HG03139 (cell line): ENCODE measurements at regions not wholly inside any gene's neighbourhood (a gene's known extent, or its start where the extent isn't known, plus 50 kb on each side); places are given as distances from the start of the nearest gene placed in this dataset.

Experiments
- ATAC-seq: cut with Tn5 transposase; IDR thresholded peaks from one replicate; pipeline ENCODE4 v1.9.1; 2021; ENCODE audit not compliant: unreplicated experiment

DNA sequence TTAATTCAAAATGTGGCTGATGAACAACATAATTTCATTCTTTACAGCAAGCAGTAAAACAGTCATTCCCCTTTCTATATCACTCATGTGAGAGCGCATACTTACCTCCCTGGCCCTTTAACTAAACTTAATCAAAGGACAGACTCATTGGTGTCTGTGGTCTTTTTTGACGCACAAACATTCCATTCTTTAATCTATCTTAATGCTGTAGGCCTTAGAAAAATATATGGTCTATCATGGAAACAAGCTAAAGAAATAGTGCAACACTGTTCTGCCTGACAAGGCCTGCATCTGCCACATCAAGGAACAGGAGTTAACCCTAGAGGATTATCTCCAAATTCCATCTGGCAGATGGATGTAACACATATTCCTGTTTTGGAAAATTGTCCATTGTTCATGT is 878.1 kb downstream of the NLGN4Y start:
- no peak for ATAC-seq

DNA sequence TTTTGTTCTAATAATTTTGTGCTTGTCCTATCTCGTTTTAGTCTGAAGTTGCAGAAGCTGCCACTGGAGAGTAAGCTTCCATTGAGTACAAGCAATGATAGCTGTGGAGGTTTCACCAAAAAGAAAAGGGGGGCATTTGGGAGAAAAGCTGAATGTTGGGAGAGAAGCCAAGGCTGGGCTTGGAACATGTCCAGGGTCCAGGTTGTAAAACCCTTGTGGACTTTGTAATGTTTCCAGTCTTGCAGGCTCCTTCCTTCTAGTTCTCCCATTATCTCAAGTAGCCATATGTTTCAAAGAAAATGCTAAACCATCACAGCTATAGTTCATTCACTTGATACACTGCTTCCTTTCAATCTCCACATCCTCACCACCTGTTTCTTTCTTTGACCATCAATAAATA is 880.2 kb downstream of the NLGN4Y start:
- no peak for ATAC-seq

DNA sequence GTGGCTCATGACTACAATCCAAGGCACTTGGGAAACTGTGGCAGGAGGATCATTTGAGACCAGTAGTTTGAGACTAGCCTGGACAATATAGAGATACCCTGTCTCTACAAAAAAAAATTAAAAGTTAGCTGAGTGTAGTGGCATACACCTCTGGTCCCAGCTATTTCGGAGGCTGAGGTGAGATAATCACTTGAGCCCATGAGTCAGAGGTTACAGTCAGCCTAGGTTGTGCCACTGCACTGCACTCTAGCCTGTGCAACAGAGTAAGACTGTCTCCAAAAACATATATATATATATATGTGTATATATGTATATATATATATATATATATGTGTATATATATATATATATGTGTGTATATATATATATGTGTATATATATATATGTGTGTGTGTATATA is 890.8 kb downstream of the NLGN4Y start:
- ATAC-seq: no peak

DNA sequence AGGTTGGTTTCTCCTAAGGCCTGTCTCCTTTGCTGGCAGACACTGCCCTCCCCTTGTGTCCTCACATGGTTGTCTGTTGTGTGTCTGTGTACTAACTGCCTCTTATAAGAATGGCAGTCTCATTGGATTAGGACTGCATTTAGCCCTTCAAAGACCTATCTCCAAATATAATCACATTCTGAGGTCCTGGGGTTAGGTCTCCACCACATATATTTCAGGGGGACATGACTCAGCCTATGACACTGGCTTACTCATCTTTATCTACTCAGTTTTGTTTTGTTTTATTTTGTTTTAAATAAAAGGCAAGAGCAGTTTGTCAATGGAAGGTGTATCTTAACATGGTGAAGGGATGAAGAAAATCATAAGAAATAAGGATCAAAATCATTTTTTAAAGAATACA is 894.3 kb downstream of the NLGN4Y start:
- no peak for ATAC-seq

DNA sequence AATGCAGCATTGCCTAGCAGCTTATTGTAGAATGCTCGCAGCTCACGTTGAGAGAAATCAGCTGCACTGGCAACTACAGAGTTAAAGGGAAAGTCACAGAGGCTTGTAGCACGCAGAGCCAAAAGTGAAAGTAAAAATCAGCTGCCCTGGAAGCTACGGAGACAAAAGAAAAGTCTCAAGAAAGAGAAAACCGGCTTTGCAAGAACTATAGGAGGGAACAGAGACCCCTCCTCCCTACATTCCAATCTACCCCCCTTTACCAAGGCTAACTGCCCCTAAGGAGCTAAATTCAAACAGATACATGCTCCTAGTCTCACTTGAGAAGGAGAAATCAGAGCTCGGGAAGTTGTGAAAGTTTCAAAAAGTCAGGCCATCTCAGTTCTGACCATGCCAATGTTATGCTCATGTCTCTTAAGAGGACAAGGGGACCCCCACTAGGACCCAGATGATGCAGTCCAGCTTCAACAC is 900.4 kb downstream of the NLGN4Y start:
- peak; percentile 87 for ATAC-seq

DNA sequence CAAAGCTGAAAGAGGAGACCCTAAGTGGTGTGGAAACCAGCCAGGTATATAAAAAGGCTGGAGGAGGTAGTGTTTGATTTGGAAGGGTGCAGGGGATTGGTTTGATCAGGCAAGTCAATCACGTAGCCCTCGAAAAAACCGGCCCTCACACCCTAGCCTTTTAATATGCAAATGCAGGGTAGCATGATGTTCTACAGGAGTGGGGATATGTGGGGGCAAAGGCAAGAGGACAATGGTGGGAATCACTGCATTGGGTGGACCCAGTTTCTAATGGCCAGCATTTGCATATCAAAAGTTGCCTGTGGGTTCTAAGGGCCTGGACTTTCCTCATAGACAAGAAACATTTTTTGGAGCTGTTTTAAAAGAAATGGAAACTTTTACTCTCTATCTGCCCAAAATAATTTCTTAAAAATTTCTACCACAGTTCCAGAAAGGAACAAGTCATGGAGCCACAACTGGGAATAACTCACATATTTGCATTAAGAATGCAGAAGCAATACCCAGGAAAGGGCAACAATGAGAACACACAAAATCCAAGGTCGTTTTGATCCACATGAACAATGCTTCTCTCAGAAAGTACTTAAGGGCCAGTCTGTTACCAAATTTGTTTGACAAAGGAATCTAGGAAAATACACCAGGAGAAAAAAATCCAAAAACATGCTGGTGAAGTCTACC is 915.8 kb downstream of the NLGN4Y start:
- no peak for ATAC-seq

DNA sequence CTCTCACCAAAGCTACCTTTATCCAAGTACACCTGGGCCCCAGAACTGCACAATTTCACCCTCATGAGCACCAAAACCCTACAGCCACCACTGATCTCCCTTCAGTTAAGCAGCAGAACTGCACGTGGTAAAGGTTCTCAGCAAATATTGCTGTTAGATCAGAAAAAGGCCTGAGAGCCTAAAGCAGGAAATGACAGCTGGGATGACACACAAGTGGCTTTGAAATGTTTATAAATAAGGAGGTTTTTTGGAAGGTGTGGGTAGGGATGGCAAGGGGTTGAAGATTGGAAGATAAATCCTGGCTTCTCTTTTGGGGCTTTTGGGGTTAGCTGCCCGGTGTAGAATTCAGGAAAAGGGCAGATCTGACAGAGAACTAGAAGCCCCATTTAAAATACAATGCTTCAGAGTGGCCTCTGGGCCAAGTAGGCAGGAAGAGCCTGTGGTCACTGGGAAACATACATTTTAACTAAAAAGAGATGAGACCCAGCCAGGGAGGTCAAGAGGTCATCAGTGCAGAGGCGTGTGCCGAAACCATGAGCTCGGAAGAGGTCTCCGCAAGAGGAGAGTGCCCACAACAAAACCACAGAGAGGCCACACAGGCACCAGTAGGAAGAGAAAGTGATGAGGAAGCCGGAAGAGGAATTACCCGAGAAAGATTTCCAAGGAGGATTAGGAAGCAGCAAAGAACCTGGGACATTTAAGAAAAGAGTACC is 916.5 kb downstream of the NLGN4Y start:
- ATAC-seq: no peak

DNA sequence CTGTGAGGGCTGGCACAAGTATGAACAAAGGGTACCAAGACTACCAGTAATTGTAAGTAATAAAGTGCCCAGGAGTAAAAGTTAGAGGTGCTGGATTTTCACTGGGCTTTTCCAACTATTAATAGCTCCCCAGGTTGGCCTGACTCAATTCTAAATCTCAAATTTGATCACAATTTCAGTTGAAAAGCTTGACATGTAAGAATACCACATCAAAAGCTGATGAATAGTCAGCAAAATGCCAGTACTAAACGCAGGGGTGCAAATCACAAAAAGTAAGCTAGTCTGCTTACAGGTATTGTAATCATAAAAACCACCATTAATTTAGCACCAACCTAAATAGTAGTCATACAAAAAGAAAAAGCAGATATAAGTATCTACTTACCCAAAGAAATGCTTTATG is 917.5 kb downstream of the NLGN4Y start:
- ATAC-seq: no peak

DNA sequence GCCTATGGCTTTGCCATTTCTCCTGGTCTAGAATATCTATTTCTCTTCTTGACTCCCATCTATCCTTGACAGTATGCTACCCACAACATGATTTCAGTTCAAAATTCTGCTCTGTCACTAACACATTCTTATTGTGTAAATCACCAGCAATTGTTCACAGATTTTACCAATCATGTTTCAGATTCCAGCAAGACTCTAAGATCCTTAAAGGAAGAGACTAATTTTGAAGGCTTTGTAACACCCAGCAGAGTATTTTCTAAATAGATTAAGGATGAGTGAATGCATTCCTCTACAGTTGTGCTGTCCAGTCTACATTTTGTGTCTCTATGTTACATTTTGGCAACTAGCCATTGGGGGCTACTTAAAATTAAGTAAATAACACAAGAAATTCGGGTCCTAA is 921.5 kb downstream of the NLGN4Y start:
- no peak for ATAC-seq

DNA sequence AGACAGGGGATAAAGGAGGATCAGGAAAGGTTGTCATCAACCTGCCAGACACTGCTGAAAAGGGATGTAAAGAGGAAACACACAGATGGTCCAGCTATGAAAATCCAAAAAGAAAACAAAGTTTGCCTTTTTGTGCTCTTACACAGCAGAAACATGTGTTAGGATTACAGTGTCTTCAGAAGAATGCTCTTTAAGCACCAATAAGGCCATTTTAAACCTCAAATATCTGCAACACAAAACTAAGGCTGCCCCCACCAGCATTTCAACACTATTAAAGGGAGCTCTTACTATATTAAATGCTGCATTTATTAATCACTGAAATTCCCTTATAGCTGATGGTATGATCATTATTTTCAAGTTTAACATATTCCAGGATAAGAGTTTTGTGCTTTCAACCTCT is 922.5 kb downstream of the NLGN4Y start:
- no peak for ATAC-seq

DNA sequence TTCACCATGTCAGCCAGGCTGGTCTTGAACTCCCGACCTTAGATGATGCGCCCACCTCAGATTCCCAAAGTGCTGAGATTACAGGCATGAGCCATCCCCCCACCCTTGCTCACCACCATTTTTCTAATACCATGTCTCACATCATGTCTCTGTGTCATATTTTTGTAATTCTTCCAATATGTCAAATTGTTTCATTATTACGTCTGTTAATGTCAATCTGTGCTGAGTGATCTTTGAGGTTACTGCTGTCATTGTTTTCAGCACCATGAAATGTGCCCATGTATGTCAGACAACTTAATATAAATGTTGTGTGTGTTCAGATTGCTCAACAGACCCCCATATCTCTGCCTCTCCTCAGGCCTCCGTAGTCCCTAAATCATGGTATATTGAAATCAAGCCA is 923.6 kb downstream of the NLGN4Y start:
- ATAC-seq: no peak

DNA sequence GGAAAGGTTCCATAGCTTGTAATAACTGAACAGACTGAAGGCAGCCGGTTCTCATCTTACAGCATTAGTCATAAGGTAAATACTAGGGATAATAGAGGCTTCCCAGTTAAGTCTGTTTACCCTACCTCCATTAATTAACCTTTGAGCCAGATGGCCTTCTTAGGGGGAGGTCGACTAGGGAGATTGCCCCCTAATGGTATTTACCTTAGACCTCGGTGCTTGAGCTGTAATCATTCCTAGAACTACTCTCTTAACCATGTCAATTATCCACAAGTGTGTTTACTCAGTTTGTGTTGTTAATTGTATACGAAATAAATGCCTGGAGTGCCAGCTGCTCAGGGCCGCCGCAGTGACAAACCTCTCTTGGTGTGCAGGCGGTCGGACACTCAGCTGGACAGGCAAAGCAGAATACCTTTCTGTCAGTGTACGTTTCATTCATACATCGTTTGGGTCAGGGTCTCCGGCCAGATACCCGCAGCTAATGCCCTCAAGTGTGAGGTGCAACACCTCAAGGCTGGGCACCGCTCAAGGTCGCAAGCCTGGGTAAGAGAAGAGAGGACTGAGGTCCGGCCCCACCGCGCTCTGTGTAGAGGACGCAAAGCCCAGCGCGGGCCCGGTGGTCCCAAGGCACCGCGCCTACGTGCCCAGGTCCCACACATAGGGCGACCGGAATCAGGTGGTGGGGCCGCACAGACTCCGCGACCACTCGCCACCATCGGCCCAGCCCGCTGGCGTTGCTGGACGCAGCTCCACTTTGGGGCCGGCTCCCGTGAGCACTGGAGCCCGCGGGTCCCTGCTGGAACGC is 931.0 kb downstream of the NLGN4Y start:
- ATAC-seq: no peak

DNA sequence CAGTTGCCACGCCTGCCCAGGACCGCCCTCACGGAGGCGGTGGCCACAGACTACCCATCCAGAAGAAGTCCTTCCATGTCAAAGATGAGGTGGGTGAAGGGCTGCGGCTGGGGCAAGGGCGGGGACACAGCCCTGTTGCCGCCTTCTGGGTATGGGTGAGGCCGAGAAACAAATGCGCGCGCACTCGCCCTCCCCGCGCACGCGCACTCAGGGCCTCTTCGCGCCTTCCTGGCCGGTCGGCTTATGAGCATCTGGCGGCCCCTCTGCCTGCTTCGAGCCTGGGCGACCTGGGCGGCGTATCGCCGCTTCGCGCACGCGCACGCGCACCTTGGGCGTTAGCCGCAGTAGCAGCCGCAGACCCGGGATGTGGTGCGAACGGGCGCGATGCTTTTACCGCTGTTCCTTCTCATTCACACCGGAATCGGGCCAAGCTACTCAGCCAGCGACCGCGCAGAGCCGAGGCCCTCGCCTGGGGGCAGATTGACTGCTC is 931.7 kb downstream of the NLGN4Y start:
- no peak for ATAC-seq

DNA sequence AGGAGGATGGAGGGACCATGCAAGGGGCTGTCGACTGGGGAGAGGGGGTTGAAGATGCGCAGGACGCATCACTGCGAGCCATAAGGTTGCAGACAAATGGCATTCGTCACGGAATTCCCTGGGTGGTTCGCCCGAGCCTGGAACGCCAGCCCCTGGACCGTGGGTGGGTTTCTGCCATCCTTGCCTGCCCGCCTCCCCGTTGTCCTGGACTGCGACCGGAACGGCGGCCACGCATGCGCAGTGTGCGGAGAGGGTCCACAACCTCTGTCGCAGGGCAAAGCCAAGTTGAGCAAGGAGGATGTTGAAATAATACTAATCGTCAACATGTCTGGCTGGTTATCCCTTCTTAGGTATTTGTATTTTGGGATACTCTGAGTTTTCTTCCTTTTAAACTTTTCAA is 932.2 kb downstream of the NLGN4Y start:
- no peak for ATAC-seq

DNA sequence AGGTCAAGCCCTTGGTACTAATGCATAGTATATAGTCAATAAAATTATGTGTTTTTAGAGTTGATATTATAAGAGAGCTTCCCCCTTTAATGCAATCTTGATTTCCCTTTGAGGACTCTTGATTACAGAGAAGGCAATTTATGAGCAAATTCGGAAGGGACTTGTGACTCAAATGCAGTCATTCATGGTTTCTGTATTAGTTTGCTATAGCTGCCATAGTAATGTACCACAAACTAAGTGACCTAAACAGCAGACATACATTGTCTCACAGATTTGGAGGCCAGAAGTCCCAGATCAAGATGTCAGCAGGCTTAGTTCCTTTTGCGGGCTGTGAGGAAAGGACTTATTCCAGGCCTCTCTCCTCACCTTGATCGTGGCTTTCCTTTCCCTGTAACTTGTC is 933.4 kb downstream of the NLGN4Y start:
- ATAC-seq: no peak

DNA sequence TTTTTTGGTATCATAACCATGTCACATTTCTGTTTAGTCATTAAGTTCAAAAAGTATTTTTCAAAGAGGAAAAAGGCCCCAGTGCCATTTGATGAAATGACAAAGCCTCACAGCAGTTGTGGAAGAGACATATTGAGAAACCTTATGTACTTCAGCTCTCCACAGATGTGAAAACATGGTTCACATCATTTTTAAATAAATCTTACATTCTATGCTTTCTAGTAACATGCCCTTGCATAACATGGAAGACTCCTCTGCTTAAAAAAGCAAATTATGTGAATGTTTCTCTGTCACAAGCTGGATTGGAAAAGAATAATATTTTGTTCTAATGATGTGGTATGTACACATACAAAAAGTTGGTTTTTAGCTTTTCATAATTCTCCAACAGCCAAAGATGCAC is 934.1 kb downstream of the NLGN4Y start:
- no peak for ATAC-seq

DNA sequence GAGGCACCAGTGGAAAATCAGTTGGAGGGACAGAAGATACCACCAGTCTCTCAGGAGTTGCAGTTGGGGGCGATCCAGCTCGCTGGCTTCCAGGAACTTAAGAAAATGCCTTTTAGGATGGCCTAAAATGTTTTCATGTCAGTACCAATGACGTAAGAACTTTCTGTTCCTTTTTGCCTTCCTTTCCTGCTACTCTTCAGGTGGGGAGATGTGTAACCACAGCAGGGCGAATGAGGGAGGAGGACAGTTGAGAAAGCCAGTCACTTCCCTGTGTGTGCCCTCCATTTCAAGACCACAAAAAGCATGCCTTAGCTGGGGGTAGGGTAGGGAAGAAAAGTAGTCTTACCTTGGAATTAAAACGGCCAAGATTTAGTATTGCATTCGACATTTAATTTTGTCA is 941.6 kb downstream of the NLGN4Y start:
- no peak for ATAC-seq

DNA sequence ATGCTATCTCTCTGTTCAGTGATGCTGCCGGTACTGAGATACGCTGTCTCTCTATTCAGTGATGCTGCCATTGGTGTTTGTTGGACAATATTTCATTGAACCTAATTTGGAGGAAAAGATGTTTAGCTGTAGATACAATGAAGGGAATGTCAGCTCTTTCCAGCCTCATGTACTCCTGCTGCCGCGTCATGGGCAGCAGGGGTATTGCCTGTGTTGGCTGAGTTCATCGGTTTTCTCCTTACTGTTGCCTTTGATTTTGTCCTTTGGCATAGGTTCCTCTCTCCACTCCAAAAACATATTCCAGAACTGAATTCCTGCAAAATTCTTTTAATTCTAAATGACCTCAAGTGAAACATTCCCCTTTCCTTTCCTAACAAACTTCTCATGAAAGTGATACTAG is 942.6 kb downstream of the NLGN4Y start:
- ATAC-seq: no peak

DNA sequence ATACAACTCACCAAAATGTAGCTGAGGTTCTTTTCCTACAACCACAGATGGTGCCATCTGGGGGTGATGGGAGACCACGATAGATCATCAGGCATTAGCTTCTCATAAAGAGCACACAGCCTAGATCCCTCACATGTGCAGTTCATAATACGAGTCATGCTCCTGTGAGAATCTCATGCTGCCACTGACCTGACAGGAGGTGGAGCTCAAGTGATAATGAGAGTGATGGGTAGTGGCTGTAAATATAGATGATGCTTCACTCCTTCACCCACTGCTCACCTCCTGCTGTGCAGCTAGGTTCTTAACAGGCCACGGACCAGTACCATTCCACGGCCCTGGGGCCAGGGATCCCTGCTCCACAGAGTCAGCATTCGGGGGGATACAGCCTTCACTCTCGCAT is 943.8 kb downstream of the NLGN4Y start:
- ATAC-seq: no peak

DNA sequence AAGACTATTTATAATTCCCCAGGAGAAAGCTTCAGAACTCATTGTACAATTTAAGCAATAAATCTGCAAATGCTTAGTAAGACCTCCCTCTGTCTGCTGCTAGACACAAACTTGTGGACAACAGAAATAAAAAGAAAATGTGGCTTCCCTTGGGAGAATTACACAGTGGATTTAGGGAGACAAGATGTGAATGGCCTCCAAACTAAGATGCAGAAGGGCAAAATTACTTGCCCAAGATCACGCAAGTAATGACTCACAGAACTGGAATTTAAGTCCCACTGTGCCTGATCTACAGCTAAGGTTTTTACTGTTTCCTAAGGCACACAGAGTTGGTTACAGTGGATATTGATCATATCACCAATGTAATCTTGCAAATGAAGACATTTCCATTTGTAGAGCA is 947.0 kb downstream of the NLGN4Y start:
- ATAC-seq: no peak

DNA sequence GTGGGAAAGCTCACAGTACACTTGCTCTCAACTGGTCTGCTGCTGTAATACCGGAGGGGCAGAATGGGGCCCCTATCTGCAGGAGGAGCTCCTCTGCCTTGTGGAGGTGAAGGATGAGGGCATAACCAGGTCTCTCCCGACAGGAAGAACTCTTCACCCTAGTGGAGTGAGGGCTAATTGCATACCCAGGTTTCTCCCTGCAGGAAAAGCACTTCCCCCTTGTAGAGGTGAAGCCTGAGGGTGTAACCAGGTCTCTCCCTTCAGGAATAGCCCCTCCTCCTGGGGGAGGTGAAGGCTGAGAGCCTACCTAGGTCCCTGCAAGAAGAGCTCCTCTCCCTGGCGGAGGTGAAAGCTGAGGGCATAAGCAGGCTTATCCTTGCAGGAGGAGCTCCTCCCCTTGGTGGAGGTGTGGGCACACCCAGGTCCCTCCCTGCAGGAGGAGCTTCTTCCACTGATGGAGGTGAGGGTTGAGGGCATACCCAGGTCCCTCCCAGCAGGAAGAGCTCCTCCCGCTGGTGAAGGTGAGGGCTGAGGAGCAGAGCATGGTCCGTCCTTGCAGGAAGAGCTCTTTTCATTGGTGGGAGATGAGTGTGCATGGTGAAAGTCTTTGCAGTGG is 954.1 kb downstream of the NLGN4Y start:
- ATAC-seq: no peak
